ENCODE measurements at regions not wholly inside any gene's neighbourhood (a gene's known extent, or its start where the extent isn't known, plus 50 kb on each side); places are given as distances from the start of the nearest gene placed in this dataset.

DNA sequence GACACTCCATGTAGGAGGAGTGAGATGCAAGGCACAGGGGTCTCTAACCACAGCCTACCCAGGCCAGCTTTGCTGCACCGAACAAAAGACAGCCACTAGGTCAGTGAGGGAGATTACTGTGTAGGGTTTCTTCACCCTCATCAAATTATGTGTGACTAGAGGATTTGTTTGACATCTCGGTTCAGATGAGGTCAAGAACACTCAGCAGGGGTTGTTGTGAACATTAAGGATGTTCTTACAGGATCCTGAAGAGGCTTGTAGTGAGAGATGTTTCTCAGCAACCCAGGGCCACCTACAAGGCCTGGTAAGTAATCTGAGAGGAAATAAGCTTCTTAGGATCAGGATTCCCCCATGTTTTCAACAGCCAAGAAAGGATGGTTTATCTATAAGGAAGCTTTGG, 202.1 kb downstream of the NXPE2 start:
- DNase-seq = no peak

DNA sequence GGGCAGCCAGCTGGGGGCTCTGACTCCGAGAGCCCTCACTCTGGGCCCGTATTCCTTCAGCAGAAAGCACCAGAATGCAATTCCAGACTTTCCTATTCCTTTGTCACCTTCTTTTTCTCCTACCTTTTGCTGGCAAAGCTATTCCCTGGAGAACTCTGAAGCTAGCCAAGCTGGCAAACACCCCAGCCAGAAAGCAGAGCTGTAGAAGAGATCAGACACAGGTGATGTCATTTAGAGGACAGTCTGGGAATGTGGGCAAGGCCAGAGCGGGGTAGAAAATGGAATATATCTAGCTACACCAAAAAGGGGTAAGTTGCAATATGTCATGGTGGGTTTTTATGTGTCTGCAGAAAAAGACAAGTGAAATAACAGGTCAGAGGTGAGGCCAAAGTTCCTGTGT, 205.1 kb downstream of the NXPE2 start:
- DNase-seq = no peak

DNA sequence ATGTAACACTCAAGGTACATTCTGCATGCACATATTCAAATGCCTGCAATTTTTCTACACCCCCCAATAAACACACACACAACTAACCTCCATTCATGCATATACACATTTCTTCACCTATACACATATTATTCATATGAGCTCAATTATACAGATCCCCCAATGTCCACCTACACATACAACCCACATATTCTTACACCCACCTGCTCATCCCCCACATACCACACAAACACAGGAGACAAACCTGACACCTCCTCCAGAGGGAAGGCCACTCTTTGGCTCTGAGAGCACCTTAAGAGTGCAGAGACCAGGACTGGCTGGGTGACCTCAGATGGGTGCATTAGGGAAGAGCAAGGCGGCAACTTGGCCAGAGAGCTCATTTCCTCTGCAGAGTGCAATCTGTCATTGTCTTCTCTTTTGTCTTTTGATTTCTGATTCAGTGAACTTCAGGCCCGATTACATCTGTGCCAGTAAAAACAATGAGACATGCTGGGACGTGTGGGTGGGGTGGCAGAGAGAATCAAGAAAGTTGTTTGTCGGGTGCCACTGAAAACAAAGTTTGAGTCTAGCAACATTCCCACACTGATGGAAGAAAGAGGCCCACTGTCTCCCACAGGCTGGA, 208.4 kb downstream of the NXPE2 start:
- DNase-seq = no peak

DNA sequence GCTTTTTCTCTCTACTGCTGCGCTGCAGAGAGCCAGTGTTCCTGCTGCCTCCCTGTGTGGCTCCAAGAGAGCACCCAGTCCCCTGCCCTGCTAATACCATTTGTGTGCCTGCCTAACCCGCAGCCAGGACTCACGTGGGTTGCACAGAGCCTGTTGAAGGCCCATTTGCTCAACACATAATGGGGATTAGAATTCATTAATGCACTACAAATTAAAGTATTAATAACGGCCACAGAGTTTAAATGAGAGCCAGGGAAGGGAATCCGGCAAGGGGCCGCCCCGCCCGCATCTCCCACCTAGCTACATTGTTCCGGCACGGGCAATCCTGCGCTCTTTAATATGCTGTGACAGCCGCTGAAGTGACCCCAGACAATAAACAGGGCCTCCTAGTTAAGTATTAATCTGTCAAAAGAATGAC, 211.3 kb downstream of the NXPE2 start:
- DNase-seq = no peak

DNA sequence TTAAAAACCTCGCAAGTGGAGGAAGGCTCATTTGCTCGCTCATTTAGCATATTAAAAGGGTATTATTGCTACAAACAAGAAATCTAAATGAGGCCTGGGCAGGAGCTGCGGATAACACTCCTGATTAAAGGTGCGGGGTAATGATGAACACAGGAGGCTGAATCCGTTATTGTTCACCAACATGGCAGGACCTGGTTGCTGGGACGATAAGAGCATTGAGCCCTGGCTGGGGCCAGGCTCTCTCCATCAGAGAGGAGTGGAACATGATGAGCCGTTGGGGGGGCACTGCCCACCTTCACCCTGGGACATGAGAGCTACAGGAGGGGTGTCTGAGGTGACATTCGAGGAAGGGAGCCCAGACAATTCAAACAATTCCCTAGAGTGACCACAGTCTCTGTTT, 211.7 kb downstream of the NXPE2 start:
- no peak for DNase-seq

DNA sequence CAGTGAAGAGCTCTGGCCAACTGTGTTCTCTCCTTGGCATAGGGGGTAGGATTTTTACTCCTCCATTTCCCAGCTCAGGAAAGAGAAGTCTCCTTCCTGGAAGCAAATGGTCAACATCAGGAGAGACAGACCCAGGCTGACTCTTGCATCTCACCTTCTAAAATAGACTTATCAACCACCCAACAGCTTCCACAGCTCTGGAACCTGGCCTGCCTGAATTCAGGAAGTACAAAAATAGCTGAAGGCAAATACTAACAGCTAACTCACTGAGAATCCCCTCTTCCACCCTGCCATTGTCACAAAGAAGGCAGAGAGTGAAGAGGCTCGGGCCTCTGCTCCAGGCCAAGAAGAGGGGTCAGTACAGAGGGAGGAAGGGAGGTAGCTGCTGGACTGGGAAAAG, 213.6 kb downstream of the NXPE2 start:
- no peak for DNase-seq

DNA sequence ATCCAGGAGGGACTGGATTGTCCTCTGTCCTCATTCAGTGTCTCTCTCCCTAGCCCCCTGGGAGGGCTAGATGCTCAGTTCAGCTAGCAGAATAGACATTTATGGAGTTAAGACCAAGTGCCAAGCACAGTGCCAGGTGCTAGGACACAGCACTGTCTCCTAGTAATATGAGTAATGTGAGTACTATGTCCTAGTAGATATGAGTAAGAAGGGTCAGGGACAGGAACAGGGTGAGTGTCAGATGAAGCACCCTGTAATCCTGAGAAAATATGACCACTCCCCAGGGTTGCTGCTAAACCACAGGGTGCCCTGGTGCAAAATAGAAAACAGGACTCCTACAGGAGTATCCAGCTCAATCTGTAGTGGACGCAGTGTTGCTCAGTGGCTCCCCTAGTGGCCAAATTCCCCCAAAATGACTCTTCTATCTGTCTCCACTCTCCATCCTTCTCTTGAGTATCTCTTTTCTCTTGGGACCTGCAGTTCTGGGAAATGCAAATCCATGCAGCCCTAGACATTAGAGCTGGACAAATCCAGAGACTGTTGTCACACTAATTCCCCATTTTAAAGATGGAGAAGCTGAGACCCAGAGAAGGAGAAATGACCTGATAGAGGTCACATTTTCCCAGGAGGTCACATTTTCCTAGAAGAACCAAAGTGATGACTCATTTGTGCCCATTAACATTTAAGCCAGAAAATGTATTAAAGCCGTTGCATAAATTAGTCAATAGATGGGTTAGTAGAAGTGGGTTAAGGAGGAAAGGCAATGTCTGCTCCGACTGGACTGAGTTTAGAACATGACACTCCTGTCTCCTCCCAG, 214.3 kb downstream of the NXPE2 start:
- DNase-seq = no peak

DNA sequence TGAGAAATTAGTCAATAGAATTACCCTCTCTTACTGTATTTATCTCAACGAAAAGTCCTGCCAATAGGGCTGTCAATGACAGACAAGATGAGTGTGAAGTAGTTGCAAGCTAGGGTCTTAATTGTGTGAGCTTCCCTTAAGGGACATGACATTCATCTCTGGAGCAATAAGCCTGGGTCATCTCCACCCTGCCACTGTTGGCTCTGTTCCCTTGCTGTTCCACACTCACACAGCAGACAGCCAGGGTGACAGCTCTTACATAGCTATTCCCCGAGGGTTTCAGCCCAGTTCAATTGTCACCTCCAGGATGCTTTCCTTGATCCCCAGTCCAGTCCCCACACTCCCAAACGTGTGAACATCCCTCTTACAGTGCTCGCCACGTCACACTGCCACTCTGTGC, 215.0 kb downstream of the NXPE2 start:
- DNase-seq = no peak

DNA sequence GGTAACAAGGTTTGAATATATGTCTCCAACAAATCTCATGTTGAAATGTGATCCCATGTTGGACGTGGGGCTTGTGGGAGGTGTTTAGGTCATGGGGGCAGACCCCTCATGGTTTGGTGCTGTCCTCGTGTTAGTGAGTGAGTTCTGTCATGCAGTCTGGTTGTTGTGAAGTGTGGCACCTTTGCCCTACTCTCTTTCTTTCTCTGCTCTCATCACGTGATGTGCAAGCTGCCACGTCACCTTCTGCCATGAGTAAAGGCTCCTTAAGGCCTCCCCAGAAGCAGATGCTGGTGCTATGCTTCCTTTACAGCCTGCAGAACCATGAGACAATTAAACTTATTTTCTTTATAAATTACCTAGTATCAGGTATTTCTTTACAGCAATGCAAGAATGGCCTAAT, 218.3 kb downstream of the NXPE2 start:
- DNase-seq = no peak

DNA sequence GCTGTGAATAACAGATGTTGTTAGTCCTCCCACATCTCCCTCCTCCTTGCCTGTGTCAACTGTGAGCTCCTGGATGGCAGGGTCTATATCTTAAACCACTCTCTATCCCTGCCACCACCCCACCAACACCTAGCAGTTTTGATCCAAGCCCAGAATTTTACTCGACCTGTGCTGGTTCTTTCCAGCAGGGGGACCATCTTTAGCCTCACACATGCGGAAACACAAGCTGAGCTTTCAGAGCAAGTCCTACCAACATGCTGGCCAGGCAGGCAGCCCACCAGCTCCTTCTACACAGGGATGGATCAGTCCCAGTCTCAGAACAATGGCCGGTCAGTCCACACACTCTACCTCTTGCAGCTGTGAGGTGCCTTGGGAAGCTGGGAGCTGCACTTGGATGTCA, 231.5 kb downstream of the NXPE2 start:
- no peak for DNase-seq

DNA sequence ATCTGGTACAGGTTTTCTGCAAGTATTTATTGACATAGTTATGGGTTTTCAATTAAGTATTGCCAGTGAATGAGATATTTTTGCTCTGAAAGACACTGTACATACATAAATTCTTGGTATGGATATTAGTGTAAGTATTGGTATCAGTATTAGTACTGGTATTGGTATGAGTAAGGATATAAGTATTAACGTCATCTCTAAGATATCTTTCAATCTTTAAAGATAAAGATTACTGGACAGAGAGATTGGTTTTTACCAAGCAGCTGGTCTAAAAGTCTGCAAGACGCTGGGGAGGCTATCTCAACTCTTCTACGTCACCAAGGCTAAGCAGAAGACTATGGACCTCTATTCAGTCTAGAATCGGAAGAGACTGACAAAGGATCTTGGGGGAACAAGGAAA, 234.5 kb downstream of the NXPE2 start:
- DNase-seq = no peak

DNA sequence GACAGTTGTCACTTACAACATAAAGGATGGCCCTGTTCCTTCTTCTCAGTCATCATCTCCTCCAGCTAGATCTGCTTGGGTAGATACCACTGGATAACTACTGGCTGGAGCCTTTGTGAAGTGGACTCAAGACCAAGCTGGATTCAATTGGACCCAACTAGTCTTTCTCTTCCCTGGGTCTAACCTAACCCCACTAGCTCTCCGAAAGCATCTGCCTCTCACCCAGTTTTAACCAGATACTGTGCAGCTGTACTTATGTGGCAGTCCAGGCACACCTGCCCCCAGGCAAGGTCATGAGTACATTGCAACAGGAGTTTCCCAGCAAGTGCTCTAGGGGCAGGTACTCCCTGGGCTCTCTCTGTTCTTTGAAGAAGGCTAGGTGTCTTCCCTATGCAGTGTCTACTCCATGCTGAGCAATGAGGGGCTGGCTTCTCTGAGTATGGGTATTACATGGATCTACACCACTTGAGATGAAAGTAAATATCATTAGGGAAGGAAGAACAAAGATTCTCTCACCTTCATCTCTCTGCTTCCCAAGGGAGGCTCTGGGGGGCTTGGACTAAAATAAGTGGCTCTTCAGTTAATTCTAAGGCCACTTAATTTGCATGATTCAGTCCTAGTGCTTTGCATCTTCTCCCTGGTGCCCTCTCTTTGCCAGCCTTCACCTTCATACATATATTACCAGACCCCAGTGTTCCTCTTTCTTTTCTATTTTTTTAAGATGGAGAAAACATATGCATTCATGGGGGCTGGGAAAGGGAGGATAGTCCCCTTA, 236.1 kb downstream of the NXPE2 start:
- no peak for DNase-seq

DNA sequence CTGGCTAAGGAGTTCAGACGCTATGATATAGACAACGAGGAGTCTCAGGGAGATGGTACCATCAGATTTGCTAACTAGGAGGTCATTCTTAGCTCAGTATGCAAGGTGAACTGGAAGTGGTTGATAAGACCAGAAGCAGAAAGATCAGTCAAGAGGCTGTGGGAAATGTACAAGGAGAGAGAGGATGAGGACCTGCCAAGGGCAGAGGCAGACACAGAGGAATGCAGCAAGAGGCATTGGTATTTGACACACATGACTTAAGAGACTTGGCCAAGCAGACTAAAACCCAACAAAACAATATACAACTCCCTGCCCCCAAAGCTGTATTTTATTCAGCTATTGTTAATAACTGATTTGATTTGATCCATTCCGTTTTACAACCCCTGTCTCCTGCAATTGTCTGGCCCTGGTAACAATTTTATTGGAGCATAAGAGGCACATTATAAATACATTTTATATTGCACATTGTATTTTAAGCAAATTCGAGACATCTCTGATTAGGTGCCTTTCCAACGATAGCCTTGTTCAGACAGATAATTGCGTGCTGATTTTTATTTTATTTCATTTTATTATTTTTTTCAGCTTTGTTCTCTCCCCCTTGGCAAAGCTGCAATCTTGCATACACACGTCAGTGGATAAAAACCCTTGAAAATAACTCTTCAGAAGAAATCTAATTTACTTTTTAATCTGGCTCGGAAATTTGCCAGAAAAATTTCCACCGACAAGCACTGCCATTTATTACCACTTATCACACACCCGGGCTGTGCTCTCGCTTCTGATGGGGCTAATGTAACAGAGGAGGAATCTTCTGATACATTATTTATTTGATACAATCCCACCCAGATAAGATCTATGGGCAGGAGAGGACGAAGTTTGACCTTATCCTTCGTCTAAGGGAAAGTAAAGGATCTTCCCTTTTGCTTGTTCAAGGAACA, 237.8 kb downstream of the NXPE2 start:
- DNase-seq = no peak

DNA sequence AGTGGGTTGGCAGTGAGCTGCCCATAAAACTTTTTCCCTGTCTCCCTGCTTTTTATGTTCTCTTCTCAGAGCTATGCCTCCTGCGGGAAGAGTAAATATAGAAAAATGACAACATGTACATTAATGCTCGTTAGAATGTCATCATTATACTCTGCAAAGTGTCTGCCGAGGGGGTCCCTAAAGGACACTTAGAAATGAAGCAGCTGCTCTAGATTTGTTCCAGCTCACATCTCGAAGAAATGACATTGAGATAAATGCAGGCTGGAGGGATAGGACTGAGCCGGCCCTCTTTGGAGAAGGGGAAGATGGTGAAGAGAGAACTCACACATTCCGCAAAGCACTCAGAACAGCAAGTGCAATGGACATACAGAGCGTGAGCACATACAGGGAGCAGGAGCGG, 240.0 kb downstream of the NXPE2 start:
- DNase-seq = no peak

DNA sequence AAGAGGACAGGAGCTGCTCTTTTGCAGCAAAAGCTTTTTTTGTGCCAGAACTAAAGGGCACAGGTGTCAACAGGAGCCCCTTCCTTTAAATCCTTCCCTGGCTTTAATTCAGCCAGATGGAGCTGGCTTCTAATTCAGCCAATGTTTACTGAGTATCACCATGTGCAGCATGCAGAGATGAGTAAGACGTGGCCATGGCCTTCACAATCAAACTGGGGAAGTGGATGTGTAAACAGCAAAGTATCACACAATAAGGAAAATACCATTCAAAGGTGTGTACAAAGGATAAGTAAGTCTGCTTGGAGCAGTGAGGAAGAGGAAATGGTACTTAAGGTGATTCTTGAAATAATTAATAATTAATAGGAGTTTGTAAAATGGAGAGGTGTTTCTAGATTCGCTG, 243.4 kb downstream of the NXPE2 start:
- DNase-seq = no peak

DNA sequence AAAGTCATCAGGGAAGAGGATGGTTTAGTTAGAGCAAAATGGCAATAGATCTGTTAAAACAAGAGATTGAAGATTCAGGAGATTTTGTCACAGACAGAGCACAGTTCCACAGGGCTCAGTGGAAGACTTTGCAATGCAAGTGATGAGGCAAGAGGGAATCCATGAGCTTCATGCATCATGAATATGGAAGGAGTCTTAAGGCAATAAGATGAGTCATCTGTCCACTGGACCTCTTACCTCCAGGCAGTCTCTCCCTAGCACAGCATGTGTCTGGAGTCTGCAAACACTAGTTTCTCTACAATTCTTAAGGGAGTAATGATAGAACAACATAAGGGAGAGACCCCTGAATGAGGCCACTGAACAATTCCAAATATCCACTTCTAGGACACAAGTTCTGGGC, 245.7 kb downstream of the NXPE2 start:
- no peak for DNase-seq

DNA sequence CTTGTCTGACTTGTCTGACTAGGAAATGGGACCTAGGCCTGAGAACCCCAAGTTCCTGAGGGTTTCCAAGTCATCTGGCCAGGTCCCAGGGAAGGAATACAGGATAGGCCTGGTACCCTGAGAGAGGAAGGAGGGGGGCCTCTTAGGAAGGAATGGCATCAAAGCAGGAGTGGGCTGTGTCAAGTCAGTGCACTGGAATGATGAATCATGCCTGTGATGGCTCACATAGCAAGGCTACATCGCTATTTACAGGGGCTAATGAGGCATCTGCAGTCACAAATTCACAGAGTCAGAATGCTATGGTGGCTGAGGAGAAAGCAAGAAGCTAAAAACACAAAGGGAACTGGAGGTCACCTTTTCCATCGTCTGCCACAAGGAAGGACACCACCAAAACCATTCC, 247.3 kb downstream of the NXPE2 start:
- DNase-seq = no peak

DNA sequence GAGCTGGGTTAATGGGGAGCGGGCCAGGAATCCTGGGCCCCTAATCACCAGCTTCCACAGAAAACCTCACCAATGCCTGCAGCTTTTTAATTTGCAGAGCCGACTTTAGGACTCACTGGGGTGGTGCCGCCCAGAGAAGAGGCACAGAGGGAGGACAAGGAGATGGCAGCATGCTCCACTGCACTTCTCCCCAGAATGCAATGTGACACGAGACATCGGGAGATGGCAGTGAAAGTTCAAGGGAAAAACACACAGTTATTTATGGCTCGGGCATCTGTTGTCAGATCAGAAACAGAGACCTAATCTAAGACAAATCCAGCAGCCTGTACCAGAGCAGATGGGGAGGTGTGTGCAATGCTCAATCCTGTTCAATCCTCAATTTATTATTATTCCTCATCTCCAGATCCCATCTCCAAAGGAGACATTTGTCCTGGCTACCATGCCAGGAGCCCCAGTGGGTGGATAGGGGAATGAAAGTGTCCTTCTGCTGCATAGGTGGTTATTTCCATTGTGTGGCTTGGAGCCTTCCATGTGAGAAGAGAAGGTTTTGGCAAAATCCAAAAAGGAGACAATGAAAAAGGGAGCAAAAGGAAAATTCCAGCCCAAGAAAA, 250.0 kb downstream of the NXPE2 start:
- DNase-seq = no peak

DNA sequence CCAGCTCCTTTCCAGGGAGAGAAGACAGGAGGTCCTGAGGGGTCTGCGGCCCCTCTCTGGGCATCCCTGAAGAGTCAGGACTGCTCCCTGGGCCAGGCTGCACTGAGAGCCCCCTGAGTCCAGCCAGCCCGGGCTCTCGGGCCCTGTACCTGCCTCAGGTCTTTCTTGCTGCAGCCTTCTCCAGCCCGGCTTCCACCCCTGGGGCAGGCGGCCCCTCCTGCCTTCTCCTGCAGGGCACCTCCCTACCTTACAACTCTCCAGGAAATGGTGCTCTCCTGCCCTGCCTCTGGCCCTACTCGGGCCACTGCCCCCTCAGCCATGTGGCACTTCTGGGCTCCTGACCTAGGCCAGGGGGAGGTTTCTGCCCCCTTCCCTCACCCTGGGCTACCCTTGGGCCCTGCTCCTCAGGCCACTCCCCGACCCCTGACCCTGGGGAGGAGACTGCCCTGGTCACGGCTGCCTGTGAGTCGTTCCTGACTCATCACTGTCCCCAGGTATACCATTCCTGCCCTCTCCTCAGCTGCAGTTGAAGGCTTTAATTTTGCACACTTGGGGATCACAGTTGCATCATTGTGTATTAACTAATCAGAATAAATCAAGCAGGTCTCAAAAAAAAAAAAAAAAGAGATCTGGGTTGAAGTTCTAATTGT, 251.1 kb downstream of the NXPE2 start:
- no peak for DNase-seq

DNA sequence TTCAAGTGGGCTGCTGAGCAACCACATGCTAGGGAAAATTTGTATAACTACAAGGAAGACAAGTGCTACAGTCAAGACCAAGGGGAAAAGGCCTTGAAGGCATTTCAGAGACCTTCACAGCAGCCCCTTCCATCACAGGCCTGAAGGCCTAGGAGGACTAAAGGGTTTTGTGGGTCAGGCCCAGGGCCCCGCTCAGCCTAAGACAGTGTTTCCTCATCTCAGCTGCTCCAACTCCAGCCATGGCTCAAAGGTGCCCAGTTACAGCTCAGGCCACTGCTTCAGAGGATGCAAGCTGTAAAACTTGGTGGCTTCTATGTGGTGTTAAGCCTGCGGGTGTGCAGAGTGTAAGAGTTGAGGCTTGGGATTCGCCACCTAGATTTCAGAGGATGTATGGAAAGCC, 260.5 kb downstream of the NXPE2 start:
- no peak for DNase-seq

DNA sequence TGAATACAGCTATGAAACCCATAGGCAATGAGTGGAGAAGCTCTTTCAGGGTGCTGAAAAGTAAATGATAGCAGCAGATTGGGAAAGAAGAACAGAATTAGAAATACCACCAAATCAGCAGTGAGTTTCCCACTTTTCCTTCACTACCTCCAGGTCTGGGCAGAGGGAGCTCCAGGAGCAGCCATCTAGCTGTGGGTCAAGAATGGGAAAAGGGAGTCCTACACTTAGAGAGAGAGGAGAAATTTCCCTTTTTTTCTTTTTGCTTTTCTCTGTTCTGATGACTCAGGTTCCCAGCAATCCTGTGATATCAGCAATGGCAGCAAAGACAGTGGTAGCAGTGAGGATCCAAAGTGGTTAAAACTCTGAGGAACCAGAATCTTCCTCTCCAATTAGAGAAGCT, 263.9 kb downstream of the NXPE2 start:
- no peak for DNase-seq

Data from COR-L47 (cell line).